CD4-positive, alpha-beta memory T cell (primary cell): ENCODE measurements at regions not wholly inside any gene's neighbourhood (a gene's known extent, or its start where the extent isn't known, plus 50 kb on each side); places are given as distances from the start of the nearest gene placed in this dataset.
"Not testable (repeated sequence)": the region's sequence is repeated elsewhere in the genome, so short reads cannot be mapped to it uniquely, and the experiment has no call there.

ENCODE experiments used
- CTCF ChIA-PET: fragments of 350-600 bp; sonication (Branson Sonifier 250); formaldehyde crosslinking; loops from one replicate; lab custom pipeline; 2021; ENCODE audit warnings: inconsistent platforms; ENCODE audit not compliant: partially characterized antibody; lab: Charles Lee
- POLR2A ChIA-PET: fragments of 350-600 bp; sonication (Branson Sonifier 250); formaldehyde crosslinking; loops from one replicate; lab custom pipeline; 2021; ENCODE audit not compliant: partially characterized antibody; lab: Charles Lee
- DNase-seq, 5 donors: peaks; one replicate each; pipeline versions ENCODE4 v3.0.0 to v3.0.0-alpha.2; 2020 to 2022; ENCODE audit warnings: mixed read lengths in 1 of 5
- H3K27ac ChIP-seq: one replicate; pipeline ENCODE4 v1.7.0; 2013; ENCODE audit warnings: low read depth, low read length
- H3K27me3 ChIP-seq: 2 replicates; pipeline ENCODE4 v1.7.0; 2013; ENCODE audit warnings: mild to moderate bottlenecking, low read length, moderate library complexity; ENCODE audit not compliant: insufficient read depth
- H3K36me3 ChIP-seq: 2 replicates; pipeline ENCODE4 v1.7.0; 2013; ENCODE audit warnings: mild to moderate bottlenecking, low read length, moderate library complexity; ENCODE audit not compliant: insufficient read depth
- H3K4me1 ChIP-seq: 2 replicates; pipeline ENCODE4 v1.7.0; 2013; ENCODE audit warnings: mild to moderate bottlenecking, low read length, moderate library complexity; ENCODE audit not compliant: insufficient read depth
- H3K4me3 ChIP-seq, 2 donors: one replicate each; pipeline ENCODE4 v1.7.0; 2013; ENCODE audit warnings: low read length in 2 of 2, mild to moderate bottlenecking in 1 of 2
- H3K9me3 ChIP-seq, 2 donors: one replicate each; pipeline ENCODE4 v1.7.0; 2013; ENCODE audit warnings: low read length in 2 of 2, control low read depth in 1 of 2; ENCODE audit not compliant: control insufficient read depth in 1 of 2
- H3K27ac Mint-ChIP-seq, 7 donors: one replicate each; pipeline ENCODE4 v1.8.0; 2020 to 2021; ENCODE audit warnings: mixed read lengths in 7 of 7, mild to moderate bottlenecking in 6 of 7, inconsistent platforms in 3 of 7, moderate library complexity in 3 of 7
- H3K27me3 Mint-ChIP-seq, 2 donors: one replicate each; pipeline ENCODE4 v1.8.0; 2020 to 2021; ENCODE audit warnings: mixed read lengths in 2 of 2
- H3K36me3 Mint-ChIP-seq, 2 donors: one replicate each; pipeline ENCODE4 v1.8.0; 2020 to 2021; ENCODE audit warnings: mixed read lengths in 2 of 2, inconsistent platforms in 1 of 2, mild to moderate bottlenecking in 1 of 2
- H3K4me1 Mint-ChIP-seq, 4 donors: one replicate each; pipeline ENCODE4 v1.8.0; 2020 to 2021; ENCODE audit warnings: mixed read lengths in 4 of 4, mild to moderate bottlenecking in 1 of 4
- H3K4me3 Mint-ChIP-seq, 8 donors: one replicate each; pipeline ENCODE4 v1.8.0; 2020 to 2021; ENCODE audit warnings: mixed read lengths in 8 of 8, mild to moderate bottlenecking in 7 of 8, moderate library complexity in 6 of 8, inconsistent platforms in 3 of 8
- H3K9me3 Mint-ChIP-seq, 8 donors: one replicate each; pipeline ENCODE4 v1.8.0; 2020 to 2021; ENCODE audit warnings: mixed read lengths in 8 of 8, mild to moderate bottlenecking in 5 of 8, inconsistent platforms in 3 of 8, moderate library complexity in 1 of 8
- intact Hi-C: fragments of 100-400 bp; cut with micrococcal nuclease; formaldehyde crosslinking; loops from one replicate; pipeline ENCODE4 v1.15.1; 2023

- POLR2A ChIA-PET, result no interaction called here
- H3K27ac ChIP-seq, result no peak overlapping the region
- H3K4me1 ChIP-seq, result no peaks in the 10 kb centered on the region
- no peaks in the 10 kb centered on the region for H3K9me3 ChIP-seq
- H3K4me3 ChIP-seq, result no peak overlapping the region
- H3K27me3 Mint-ChIP-seq, result peaks cover 3 to 11% of the 10 kb centered on the region in 2 donors
- no peak for DNase-seq
- intact Hi-C loops, result no loop called here
- no peaks in the 10 kb centered on the region for H3K27me3 ChIP-seq
- no peaks in the 10 kb centered on the region for H3K36me3 Mint-ChIP-seq
- H3K27ac Mint-ChIP-seq, result no peak overlapping the region
- no peak overlapping the region for H3K4me3 Mint-ChIP-seq
- H3K9me3 Mint-ChIP-seq, result no peaks in the 10 kb centered on the region
- no peaks in the 10 kb centered on the region for H3K36me3 ChIP-seq
- H3K4me1 Mint-ChIP-seq, result no peaks in the 10 kb centered on the region
- CTCF ChIA-PET, result no interaction called here
Observed at GRCh38 chr4:109378511-109378910, 55.1 kb upstream of the SEC24B start.

GRCh38 chr4:109378076-109378475 is 55.5 kb upstream of the SEC24B start:
- CTCF ChIA-PET, result no interaction called here
- intact Hi-C loops, result no loop called here

GRCh38 chr4:109375778-109376414 is 57.7 kb upstream of the SEC24B start:
- DNase-seq, result no peak
- intact Hi-C loops, result no loop called here
- Histone ChIP-seq H3K27ac (no peak overlapping the region), H3K27me3 (no peaks in the 10 kb centered on the region), H3K4me1 (no peaks in the 10 kb centered on the region), H3K4me3 (no peak overlapping the region), H3K9me3 (no peaks in the 10 kb centered on the region), H3K36me3 (no peaks in the 10 kb centered on the region)
- no peaks in the 10 kb centered on the region for H3K9me3 Mint-ChIP-seq
- H3K4me1 Mint-ChIP-seq, result no peaks in the 10 kb centered on the region
- ChIA-PET CTCF (no interaction called here), POLR2A (interaction anchor here (0.9 kb wide), 1 partner anchor 19 kb away, joined by 3 read pairs; no protein-coding TSS in a partner anchor)
- H3K27me3 Mint-ChIP-seq, result peaks cover 8 to 15% of the 10 kb centered on the region in 2 donors
- no peak overlapping the region for H3K4me3 Mint-ChIP-seq
- H3K27ac Mint-ChIP-seq, result no peak overlapping the region
- H3K36me3 Mint-ChIP-seq, result no peaks in the 10 kb centered on the region

More at GRCh38 chr4:109378076-109378475, 55.5 kb upstream of the SEC24B start:
- POLR2A ChIA-PET, result no interaction called here
- no peak overlapping the region for H3K27ac Mint-ChIP-seq
- H3K4me1 Mint-ChIP-seq, result no peaks in the 10 kb centered on the region
- peaks cover 3 to 11% of the 10 kb centered on the region in 2 donors for H3K27me3 Mint-ChIP-seq
- no peaks in the 10 kb centered on the region for H3K9me3 Mint-ChIP-seq
- H3K9me3 ChIP-seq, result no peaks in the 10 kb centered on the region
- H3K36me3 ChIP-seq, result no peaks in the 10 kb centered on the region
- no peaks in the 10 kb centered on the region for H3K27me3 ChIP-seq
- no peaks in the 10 kb centered on the region for H3K4me1 ChIP-seq
- H3K4me3 ChIP-seq, result no peak overlapping the region
- no peak overlapping the region for H3K4me3 Mint-ChIP-seq
- no peaks in the 10 kb centered on the region for H3K36me3 Mint-ChIP-seq
- no peak for DNase-seq
- no peak overlapping the region for H3K27ac ChIP-seq

- no peak for DNase-seq
- Mint-ChIP-seq H3K27ac (no peak overlapping the region), H3K9me3 (peaks cover 0 to 3% (median 0%) of the 10 kb centered on the region in 8 donors), H3K4me1 (no peaks in the 10 kb centered on the region), H3K27me3 (peaks cover 16 to 30% of the 10 kb centered on the region in 2 donors), H3K4me3 (no peak overlapping the region), H3K36me3 (no peaks in the 10 kb centered on the region)
- H3K9me3 ChIP-seq, result no peaks in the 10 kb centered on the region
- no peak overlapping the region for H3K27ac ChIP-seq
- ChIA-PET CTCF (no interaction called here), POLR2A (interaction anchor here (0.8 kb wide), 1 partner anchor 10 kb away, joined by 3 read pairs; no protein-coding TSS in a partner anchor)
- no peaks in the 10 kb centered on the region for H3K36me3 ChIP-seq
- H3K4me1 ChIP-seq, result no peaks in the 10 kb centered on the region
- H3K27me3 ChIP-seq, result no peaks in the 10 kb centered on the region
- no peak overlapping the region for H3K4me3 ChIP-seq
- intact Hi-C loops, result no loop called here
Observed at GRCh38 chr4:109368661-109369060, 65.0 kb upstream of the SEC24B start.

GRCh38 chr4:109365939-109366338 is 63.5 kb upstream of the COL25A1 start:
- no peak overlapping the region for H3K4me3 Mint-ChIP-seq

GRCh38 chr4:109365297-109365696 is 62.8 kb upstream of the COL25A1 start:
- H3K27ac Mint-ChIP-seq, H3K9me3 ChIP-seq, intact Hi-C loops, POLR2A ChIA-PET, CTCF ChIA-PET, H3K4me1 ChIP-seq, H3K4me3 ChIP-seq, H3K4me3 Mint-ChIP-seq, H3K27me3 ChIP-seq, H3K9me3 Mint-ChIP-seq, H3K27ac ChIP-seq, H3K4me1 Mint-ChIP-seq, DNase-seq, H3K36me3 Mint-ChIP-seq, H3K36me3 ChIP-seq: not testable (repeated sequence)
- peaks cover 13 to 33% of the 10 kb centered on the region in 2 donors for H3K27me3 Mint-ChIP-seq

More at GRCh38 chr4:109365939-109366338, 63.5 kb upstream of the COL25A1 start:
- Histone ChIP-seq H3K36me3 (no peaks in the 10 kb centered on the region), H3K9me3 (no peaks in the 10 kb centered on the region), H3K4me1 (no peaks in the 10 kb centered on the region), H3K27ac (no peak overlapping the region), H3K27me3 (no peaks in the 10 kb centered on the region), H3K4me3 (no peak overlapping the region)
- H3K9me3 Mint-ChIP-seq, result peaks cover 0 to 3% (median 0%) of the 10 kb centered on the region in 8 donors
- POLR2A ChIA-PET, result no interaction called here
- DNase-seq, result no peak
- H3K4me1 Mint-ChIP-seq, result peaks cover under 1 to 3% (median 2%) of the 10 kb centered on the region in 4 donors
- H3K27me3 Mint-ChIP-seq, result peaks cover 13 to 31% of the 10 kb centered on the region in 2 donors
- H3K27ac Mint-ChIP-seq, result no peak overlapping the region
- intact Hi-C loops, result no loop called here
- CTCF ChIA-PET, result no interaction called here
- H3K36me3 Mint-ChIP-seq, result no peaks in the 10 kb centered on the region

- CTCF ChIA-PET, result interaction anchor here (0.7 kb wide), 1 partner anchor 1153 kb away, joined by 3 read pairs; no protein-coding TSS in a partner anchor
- intact Hi-C loops, result no loop called here
- H3K27me3 ChIP-seq, result no peaks in the 10 kb centered on the region
- H3K27ac Mint-ChIP-seq, result peak overlapping the region in 4 of 7 donors; percentile 8 to 32 (median 17)
- H3K27me3 Mint-ChIP-seq, result peaks cover 18 to 29% of the 10 kb centered on the region in 2 donors
- peaks cover 0 to 2% (median 0%) of the 10 kb centered on the region in 8 donors for H3K9me3 Mint-ChIP-seq
- H3K36me3 Mint-ChIP-seq, result no peaks in the 10 kb centered on the region
- POLR2A ChIA-PET, result interaction anchor here (1.3 kb wide), 1 partner anchor 10 kb away, joined by 3 read pairs; no protein-coding TSS in a partner anchor
- H3K4me3 ChIP-seq, result no peak overlapping the region
- no peaks in the 10 kb centered on the region for H3K9me3 ChIP-seq
- H3K4me1 Mint-ChIP-seq, result peaks cover 22 to 37% (median 25%) of the 10 kb centered on the region in 4 donors
- H3K27ac ChIP-seq, result no peak overlapping the region
- peak in 4 of 5 donors; percentile 41 to 57 (median 50) for DNase-seq
- H3K4me1 ChIP-seq, result peaks cover 24% of the 10 kb centered on the region
- peak overlapping the region in 6 of 8 donors; percentile 62 to 85 (median 69) for H3K4me3 Mint-ChIP-seq
- H3K36me3 ChIP-seq, result no peaks in the 10 kb centered on the region
Observed at GRCh38 chr4:109359040-109359646, 56.7 kb upstream of the COL25A1 start.
